ENCODE measurements at regions not wholly inside any gene's neighbourhood (a gene's known extent, or its start where the extent isn't known, plus 50 kb on each side); places are given as distances from the start of the nearest gene placed in this dataset.

DNA sequence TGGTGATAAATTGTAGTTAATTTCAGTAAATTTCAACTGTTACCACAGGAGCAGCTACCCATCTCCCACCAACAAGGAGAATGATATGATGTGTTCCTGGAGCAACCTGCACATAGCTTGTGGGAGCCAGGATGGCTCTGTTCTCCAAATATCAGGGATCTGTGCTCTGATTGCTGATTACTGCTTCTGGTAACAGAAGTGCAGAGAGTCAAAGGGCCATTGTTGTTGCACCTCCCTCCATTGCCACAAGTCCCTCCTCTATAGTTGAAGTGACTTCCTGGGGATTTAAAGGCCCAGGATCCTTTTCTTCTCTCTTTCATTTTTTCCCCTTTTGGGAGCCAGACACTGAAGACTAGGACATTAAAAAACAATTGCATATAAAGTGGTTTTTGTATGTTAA is 51.6 kb upstream of the HPDL start:
- Histone ChIP-seq H2AFZ (ENCODE audit: low read depth, low read length) (peak overlapping the region; percentile 58), H3K9me3 (replicated peaks; ENCODE audit: control insufficient read depth, insufficient read depth, low read length) (no peaks in the 10 kb centered on the region), H3K4me1 (ENCODE audit: control insufficient read depth, extremely low read depth, insufficient read depth, low read length) (peaks cover 11% of the 10 kb centered on the region), H3K36me3 (ENCODE audit: control insufficient read depth in 2 of 2, extremely low read depth in 1 of 2, insufficient read depth in 2 of 2, low read length in 2 of 2) (no peaks in the 10 kb centered on the region), H4K20me1 (replicated peaks; ENCODE audit: control insufficient read depth, extremely low read depth, insufficient read depth, low read length) (no peaks in the 10 kb centered on the region), H3K79me2 (ENCODE audit: control insufficient read depth, insufficient read depth, low read length) (no peaks in the 10 kb centered on the region), H3K4me2 (ENCODE audit: insufficient read depth, low read length) (no peak overlapping the region), H3K9me1 (replicated peaks; ENCODE audit: control insufficient read depth, extremely low read depth, insufficient read depth, low read length) (no peaks in the 10 kb centered on the region), H3K27ac (ENCODE audit: insufficient read depth, low read depth, low read length) (no peak overlapping the region), H3K9ac (replicated peaks; ENCODE audit: extremely low read depth, insufficient read depth, low read length) (no peak overlapping the region), H3K4me3 (replicated peaks in 1 of 3; ENCODE audit: insufficient read depth in 1 of 3, low read depth in 1 of 3, low read length in 3 of 3) (no peak overlapping the region), H3K27me3 (ENCODE audit: control insufficient read depth in 2 of 2, insufficient read depth in 2 of 2, low read length in 2 of 2) (no peaks in the 10 kb centered on the region)
- intact Hi-C loops (cut with micrococcal nuclease) (no loop called here), dilution Hi-C loops (cut with MboI; ENCODE audit: extremely low pct_ligation_motif_present, low sequenced_read_pairs) (no loop called here)
- TF ChIP-seq, protein P1, sequence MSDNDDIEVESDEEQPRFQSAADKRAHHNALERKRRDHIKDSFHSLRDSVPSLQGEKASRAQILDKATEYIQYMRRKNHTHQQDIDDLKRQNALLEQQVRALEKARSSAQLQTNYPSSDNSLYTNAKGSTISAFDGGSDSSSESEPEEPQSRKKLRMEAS (IDR thresholded peaks at IDR 0.05; ENCODE audit: insufficient read depth, insufficient read length) = no peak
- TF ChIP-seq POLR2AphosphoS5 (IDR thresholded peaks at IDR 0.05; ENCODE audit: insufficient read depth, low read depth, low read length) (no peak), GATA2 (IDR thresholded peaks at IDR 0.05; ENCODE audit: insufficient read depth, insufficient read length, low read depth, low read length) (no peak), JUN (IDR thresholded peaks at IDR 0.05; ENCODE audit: borderline replicate concordance, insufficient read depth, insufficient read length, low read depth) (no peak), MYC (IDR thresholded peaks at IDR 0.05; ENCODE audit: low read depth, low read length) (no peak), POLR2A (IDR thresholded peaks at IDR 0.05; ENCODE audit: low read depth, low read length) (no peak), EZH2 (IDR thresholded peaks at IDR 0.05; ENCODE audit: borderline replicate concordance, low read depth, low read length, severe bottlenecking) (no peak), FOS (IDR thresholded peaks at IDR 0.05; ENCODE audit: borderline replicate concordance, insufficient read depth, low read length) (no peak)
- TF ChIP-seq, protein P2, sequence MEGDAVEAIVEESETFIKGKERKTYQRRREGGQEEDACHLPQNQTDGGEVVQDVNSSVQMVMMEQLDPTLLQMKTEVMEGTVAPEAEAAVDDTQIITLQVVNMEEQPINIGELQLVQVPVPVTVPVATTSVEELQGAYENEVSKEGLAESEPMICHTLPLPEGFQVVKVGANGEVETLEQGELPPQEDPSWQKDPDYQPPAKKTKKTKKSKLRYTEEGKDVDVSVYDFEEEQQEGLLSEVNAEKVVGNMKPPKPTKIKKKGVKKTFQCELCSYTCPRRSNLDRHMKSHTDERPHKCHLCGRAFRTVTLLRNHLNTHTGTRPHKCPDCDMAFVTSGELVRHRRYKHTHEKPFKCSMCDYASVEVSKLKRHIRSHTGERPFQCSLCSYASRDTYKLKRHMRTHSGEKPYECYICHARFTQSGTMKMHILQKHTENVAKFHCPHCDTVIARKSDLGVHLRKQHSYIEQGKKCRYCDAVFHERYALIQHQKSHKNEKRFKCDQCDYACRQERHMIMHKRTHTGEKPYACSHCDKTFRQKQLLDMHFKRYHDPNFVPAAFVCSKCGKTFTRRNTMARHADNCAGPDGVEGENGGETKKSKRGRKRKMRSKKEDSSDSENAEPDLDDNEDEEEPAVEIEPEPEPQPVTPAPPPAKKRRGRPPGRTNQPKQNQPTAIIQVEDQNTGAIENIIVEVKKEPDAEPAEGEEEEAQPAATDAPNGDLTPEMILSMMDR (IDR thresholded peaks at IDR 0.05; ENCODE audit: extremely low read depth in 1 of 2, insufficient read depth in 1 of 2, low read depth in 1 of 2, low read length in 2 of 2) = no peak
- DNase-seq (ENCODE audit: low read depth, low spot score) (no peak), FAIRE-seq (no peak)
- no TSS peak for BruUV-seq (replicated peaks)
- ChIA-PET POLR2A (no interaction called here), CTCF (interaction anchor here (1.9 kb wide), 1 partner anchor 25 kb away, joined by 7 read pairs; no protein-coding TSS in a partner anchor)
